IPS-20b (cell line): ENCODE measurements at regions not wholly inside any gene's neighbourhood (a gene's known extent, or its start where the extent isn't known, plus 50 kb on each side); places are given as distances from the start of the nearest gene placed in this dataset.

ENCODE experiments used
- H3K27ac ChIP-seq: one replicate; pipeline ENCODE4 v1.5.1; 2013; ENCODE audit warnings: low read length
- H3K27me3 ChIP-seq: 2 replicates; pipeline ENCODE4 v1.6.1; 2013; ENCODE audit warnings: mild to moderate bottlenecking, low read length, inconsistent platforms; ENCODE audit not compliant: insufficient read depth
- H3K36me3 ChIP-seq: 2 replicates; pipeline ENCODE4 v1.6.1; 2013; ENCODE audit warnings: low read depth, mild to moderate bottlenecking, inconsistent platforms, low read length, moderate library complexity; ENCODE audit not compliant: insufficient read depth
- H3K4me1 ChIP-seq: 2 replicates; pipeline ENCODE4 v1.6.1; 2013; ENCODE audit warnings: mild to moderate bottlenecking, control low read depth, inconsistent platforms, low read length, moderate library complexity; ENCODE audit not compliant: insufficient read depth
- H3K4me3 ChIP-seq: 2 replicates; pipeline ENCODE4 v1.5.1; 2013; ENCODE audit warnings: mild to moderate bottlenecking, low read length, inconsistent platforms
- H3K9ac ChIP-seq: 2 replicates; pipeline ENCODE4 v1.6.1; 2013; ENCODE audit warnings: low read depth, mild to moderate bottlenecking, inconsistent platforms, low read length, moderate library complexity
- H3K9me3 ChIP-seq: 2 replicates; pipeline ENCODE4 v1.6.1; 2013; ENCODE audit warnings: mild to moderate bottlenecking, low read depth, low read length, inconsistent platforms; ENCODE audit not compliant: insufficient read depth

- Histone ChIP-seq H3K27ac (no peak overlapping the region), H3K36me3 (no peaks in the 10 kb centered on the region; the same call in 1 of the 2 replicates), H3K27me3 (no peaks in the 10 kb centered on the region), H3K9ac (no peak overlapping the region), H3K4me1 (peaks cover 10% of the 10 kb centered on the region; the same call in 1 of the 2 replicates), H3K9me3 (no peaks in the 10 kb centered on the region; the same call in none of the 2 replicates), H3K4me3 (no peak overlapping the region)
These were observed 275.7 kb downstream of the NEDD1 start for GRCh38 chr12:97182769-97183168.

GRCh38 chr12:97184127-97184773, 277.2 kb downstream of the NEDD1 start:
- Histone ChIP-seq H3K27me3 (no peaks in the 10 kb centered on the region), H3K9me3 (no peaks in the 10 kb centered on the region; the same call in none of the 2 replicates), H3K9ac (no peak overlapping the region), H3K4me1 (peaks cover 10% of the 10 kb centered on the region; the same call in 1 of the 2 replicates), H3K27ac (no peak overlapping the region), H3K4me3 (no peak overlapping the region), H3K36me3 (no peaks in the 10 kb centered on the region; the same call in 1 of the 2 replicates)

GRCh38 chr12:97185567-97185966, 277.0 kb upstream of the RMST start:
- H3K9ac ChIP-seq, result no peak overlapping the region
- H3K9me3 ChIP-seq, result no peaks in the 10 kb centered on the region; the same call in none of the 2 replicates
- no peaks in the 10 kb centered on the region for H3K27me3 ChIP-seq

GRCh38 chr12:97194546-97194945, 268.1 kb upstream of the RMST start:
- no peak overlapping the region for H3K4me3 ChIP-seq
- peaks cover 9% of the 10 kb centered on the region; the same call in 1 of the 2 replicates for H3K36me3 ChIP-seq
- peaks cover 4% of the 10 kb centered on the region; the same call in 1 of the 2 replicates for H3K4me1 ChIP-seq
- H3K9me3 ChIP-seq, result peaks cover 51% of the 10 kb centered on the region
- no peak overlapping the region for H3K27ac ChIP-seq
- no peak overlapping the region for H3K9ac ChIP-seq
- no peaks in the 10 kb centered on the region for H3K27me3 ChIP-seq

More at GRCh38 chr12:97185567-97185966, 277.0 kb upstream of the RMST start:
- H3K36me3 ChIP-seq, result no peaks in the 10 kb centered on the region; the same call in 1 of the 2 replicates
- H3K4me1 ChIP-seq, result peaks cover 14% of the 10 kb centered on the region; the same call in 1 of the 2 replicates
- no peak overlapping the region for H3K4me3 ChIP-seq
- no peak overlapping the region for H3K27ac ChIP-seq

DNA sequence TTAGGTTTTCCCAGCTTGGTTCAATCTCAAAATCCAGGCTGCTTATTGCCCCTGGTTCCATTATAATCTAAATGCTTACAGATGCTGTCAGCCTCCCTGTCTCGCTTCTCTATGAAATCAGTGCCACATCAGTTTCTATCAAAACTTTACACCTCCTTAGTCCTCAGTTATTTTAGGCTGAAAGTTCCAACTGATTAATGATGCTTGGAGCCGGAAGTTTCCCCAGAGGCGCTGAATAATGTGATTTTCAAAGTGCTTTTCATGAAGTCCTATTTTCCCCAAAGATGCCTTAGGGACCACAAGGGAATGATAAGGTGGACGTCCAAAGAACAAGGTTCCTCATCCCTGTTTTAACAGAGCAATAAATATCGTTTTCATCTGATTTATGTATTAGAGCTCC, 262.4 kb upstream of the RMST start:
- no peak overlapping the region for H3K27ac ChIP-seq

GRCh38 chr12:97203408-97203807, 259.2 kb upstream of the RMST start:
- no peaks in the 10 kb centered on the region for H3K36me3 ChIP-seq
- H3K27me3 ChIP-seq, result no peaks in the 10 kb centered on the region
- H3K4me3 ChIP-seq, result no peak overlapping the region
- no peaks in the 10 kb centered on the region for H3K4me1 ChIP-seq
- H3K9ac ChIP-seq, result no peak overlapping the region
- H3K27ac ChIP-seq, result no peak overlapping the region
- H3K9me3 ChIP-seq, result peaks cover 6% of the 10 kb centered on the region

More for the DNA sequence above, 262.4 kb upstream of the RMST start:
- Histone ChIP-seq H3K27me3 (no peaks in the 10 kb centered on the region), H3K4me3 (no peak overlapping the region), H3K36me3 (no peaks in the 10 kb centered on the region), H3K4me1 (no peaks in the 10 kb centered on the region), H3K9me3 (peaks cover 19% of the 10 kb centered on the region), H3K9ac (no peak overlapping the region)

DNA sequence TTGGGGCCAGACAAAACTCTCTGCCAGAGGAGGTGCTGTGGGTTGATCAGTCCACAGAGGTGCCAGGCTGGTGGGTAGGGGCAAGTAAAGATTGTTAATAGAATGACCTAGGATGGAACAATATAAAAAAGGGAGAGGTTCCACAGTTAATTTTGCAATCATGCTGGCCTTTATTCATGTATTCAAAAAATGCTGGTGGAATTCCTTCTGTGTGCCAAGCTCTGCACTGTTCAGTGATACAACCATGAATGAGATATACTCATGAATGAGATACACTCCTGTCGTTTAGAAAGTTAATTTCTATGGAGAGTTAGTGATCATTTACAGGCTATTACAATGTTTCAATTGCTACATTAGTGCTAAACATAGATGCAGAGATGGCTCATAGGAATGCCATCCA, 252.6 kb upstream of the RMST start:
- Histone ChIP-seq H3K4me1 (no peaks in the 10 kb centered on the region), H3K9me3 (no peaks in the 10 kb centered on the region), H3K9ac (no peak overlapping the region), H3K27ac (no peak overlapping the region), H3K4me3 (no peak overlapping the region), H3K27me3 (no peaks in the 10 kb centered on the region), H3K36me3 (no peaks in the 10 kb centered on the region)

GRCh38 chr12:97211416-97211930, 251.1 kb upstream of the RMST start:
- no peak overlapping the region for H3K27ac ChIP-seq
- H3K9me3 ChIP-seq, result no peaks in the 10 kb centered on the region
- H3K9ac ChIP-seq, result no peak overlapping the region
- H3K4me3 ChIP-seq, result no peak overlapping the region
- peaks cover 2% of the 10 kb centered on the region; the same call in 1 of the 2 replicates for H3K4me1 ChIP-seq
- H3K36me3 ChIP-seq, result no peaks in the 10 kb centered on the region
- no peaks in the 10 kb centered on the region for H3K27me3 ChIP-seq

DNA sequence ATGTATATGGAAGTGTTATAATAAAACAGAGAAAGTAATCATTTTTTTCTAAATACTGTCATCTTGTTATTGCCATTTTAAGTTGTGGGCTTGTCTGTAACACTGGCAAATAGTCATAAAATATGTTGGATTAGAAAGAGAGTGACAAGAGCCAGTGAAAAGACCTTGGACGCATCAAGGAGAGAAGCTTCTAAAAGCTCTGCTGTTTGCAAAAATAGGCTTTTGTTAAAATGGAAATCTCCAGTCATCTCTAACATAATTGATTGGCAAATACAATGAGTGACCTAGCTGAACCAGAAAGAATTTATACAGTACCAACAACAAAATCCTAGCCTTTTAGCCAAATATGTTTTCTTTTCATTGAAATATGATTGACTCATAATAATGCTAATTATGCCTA, 245.8 kb upstream of the RMST start:
- Histone ChIP-seq H3K27me3 (no peaks in the 10 kb centered on the region), H3K9me3 (no peaks in the 10 kb centered on the region), H3K27ac (no peak overlapping the region), H3K4me1 (peaks cover 8% of the 10 kb centered on the region; the same call in 1 of the 2 replicates), H3K4me3 (no peak overlapping the region), H3K36me3 (no peaks in the 10 kb centered on the region), H3K9ac (no peak overlapping the region)

DNA sequence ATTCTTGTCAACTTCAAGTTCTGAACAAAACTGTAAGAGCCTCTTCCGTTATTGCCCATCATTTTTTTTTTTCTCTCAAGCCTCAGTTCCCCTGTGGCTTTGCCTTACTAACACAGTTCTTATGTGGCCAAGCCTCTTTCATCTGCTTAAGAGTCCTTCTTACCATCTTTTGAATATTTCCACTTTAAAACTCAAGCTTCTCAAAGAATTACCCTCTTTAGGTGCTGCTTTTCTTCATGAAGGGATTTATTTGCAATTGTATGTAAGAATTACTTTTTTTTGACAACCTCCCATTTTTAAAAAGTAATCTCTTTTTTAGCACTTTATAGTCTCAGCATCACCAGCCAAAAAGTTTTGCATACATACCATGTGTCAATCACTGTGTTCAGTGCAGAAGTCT, 240.2 kb upstream of the RMST start:
- H3K9ac ChIP-seq, result no peak overlapping the region
- H3K4me1 ChIP-seq, result no peaks in the 10 kb centered on the region
- no peaks in the 10 kb centered on the region for H3K27me3 ChIP-seq
- no peak overlapping the region for H3K27ac ChIP-seq
- no peaks in the 10 kb centered on the region for H3K36me3 ChIP-seq
- no peaks in the 10 kb centered on the region for H3K9me3 ChIP-seq
- H3K4me3 ChIP-seq, result no peak overlapping the region

- Histone ChIP-seq H3K27ac (no peak overlapping the region), H3K9me3 (no peaks in the 10 kb centered on the region), H3K27me3 (no peaks in the 10 kb centered on the region), H3K4me1 (no peaks in the 10 kb centered on the region), H3K9ac (no peak overlapping the region), H3K36me3 (no peaks in the 10 kb centered on the region), H3K4me3 (no peak overlapping the region)
These were observed 239.2 kb upstream of the RMST start for GRCh38 chr12:97223419-97223818.

DNA sequence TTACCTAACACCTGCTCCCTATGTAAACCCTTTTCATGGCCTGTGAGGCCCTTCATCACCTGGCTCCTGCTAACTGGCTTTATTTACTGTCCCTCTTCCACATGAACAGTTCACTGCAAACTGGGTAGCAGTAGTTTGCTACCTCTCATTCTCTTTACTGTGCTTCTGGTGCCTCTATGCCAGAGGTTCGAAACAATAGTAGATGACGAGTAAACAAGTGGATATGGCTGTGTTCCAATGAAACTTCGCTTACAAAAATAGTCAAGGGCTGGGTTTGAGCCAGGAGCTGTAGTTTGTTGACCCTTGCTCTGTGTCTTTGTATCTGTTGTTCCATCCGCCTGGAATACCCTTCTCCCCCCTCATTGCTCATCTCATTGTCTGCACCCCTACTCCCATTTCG, 233.6 kb upstream of the RMST start:
- Histone ChIP-seq H3K9ac (no peak overlapping the region), H3K9me3 (peaks cover under 1% of the 10 kb centered on the region; the same call in 1 of the 2 replicates), H3K4me3 (no peak overlapping the region), H3K4me1 (no peaks in the 10 kb centered on the region), H3K36me3 (no peaks in the 10 kb centered on the region), H3K27ac (no peak overlapping the region), H3K27me3 (no peaks in the 10 kb centered on the region)
